WTC11 (cell line): ENCODE measurements at regions not wholly inside any gene's neighbourhood (a gene's known extent, or its start where the extent isn't known, plus 50 kb on each side); places are given as distances from the start of the nearest gene placed in this dataset.

Experiments
- ATAC-seq: fragments of 200-7000 bp; cut with Tn5 transposase; 2 replicates; pipeline ENCODE4 v1.10.0; 2021; ENCODE audit warnings: mild to moderate bottlenecking, moderate library complexity
- CTCF ChIA-PET: fragments of 300-600 bp; sonication (Branson Sonifier 250); formaldehyde crosslinking; loops from one replicate; lab custom pipeline; 2021; ENCODE audit warnings: antibody characterized with exemption; lab: Charles Lee
- POLR2A ChIA-PET: fragments of 350-600 bp; sonication (Branson Sonifier 250); formaldehyde crosslinking; loops from one replicate; lab custom pipeline; 2021; ENCODE audit warnings: antibody characterized with exemption; lab: Charles Lee
- DNase-seq: peaks from one replicate; pipeline ENCODE4 v3.0.0; 2021; ENCODE audit warnings: low spot score
- H3K27ac Mint-ChIP-seq: 2 replicates; pipeline ENCODE4 v1.8.0; 2021; ENCODE audit warnings: mixed read lengths
- H3K27me3 Mint-ChIP-seq: 2 replicates; pipeline ENCODE4 v1.8.0; 2021; ENCODE audit warnings: low read depth, mild to moderate bottlenecking, moderate library complexity, mixed read lengths
- H3K36me3 Mint-ChIP-seq: 2 replicates; pipeline ENCODE4 v1.8.0; 2021; ENCODE audit warnings: mixed read lengths
- H3K4me1 Mint-ChIP-seq: 2 replicates; pipeline ENCODE4 v1.8.0; 2022; ENCODE audit warnings: mixed read lengths
- H3K4me3 Mint-ChIP-seq: 2 replicates; pipeline ENCODE4 v1.8.0; 2021; ENCODE audit warnings: mild to moderate bottlenecking, moderate library complexity, mixed read lengths
- H3K9me3 Mint-ChIP-seq: 2 replicates; pipeline ENCODE4 v1.8.0; 2021; ENCODE audit warnings: mixed read lengths
- AFF4 ChIP-seq: sonication (generic); formaldehyde crosslinking; IDR thresholded peaks from 2 replicates; pipeline ENCODE4 v1.8.1; 2023; ENCODE audit warnings: mild to moderate bottlenecking, missing genetic modification reagents, borderline replicate concordance
- ARID4B ChIP-seq: sonication (generic); formaldehyde crosslinking; IDR thresholded peaks from 2 replicates; pipeline ENCODE4 v1.8.0; 2023; ENCODE audit warnings: missing genetic modification reagents, mild to moderate bottlenecking, borderline replicate concordance
- EMX1 ChIP-seq: fragments of 250-450 bp; sonication (Bioruptor Pico); IDR thresholded peaks from 2 replicates; pipeline ENCODE4 v1.8.0; 2021; ENCODE audit warnings: mild to moderate bottlenecking
- ERG ChIP-seq: fragments of 250-450 bp; sonication (Bioruptor Pico); IDR thresholded peaks from 2 replicates; pipeline ENCODE4 v1.8.0; 2021; ENCODE audit warnings: mild to moderate bottlenecking
- FOXJ3 ChIP-seq: sonication (generic); formaldehyde crosslinking; IDR thresholded peaks from 2 replicates; pipeline ENCODE4 v1.9.0; 2021; ENCODE audit warnings: missing genetic modification reagents, mild to moderate bottlenecking, borderline replicate concordance
- JAZF1 ChIP-seq: fragments of 250-450 bp; sonication (Bioruptor Pico); IDR thresholded peaks from 2 replicates; pipeline ENCODE4 v1.9.0; 2021; ENCODE audit warnings: moderate library complexity, mild to moderate bottlenecking, inconsistent platforms
- PRRX2 ChIP-seq: fragments of 250-450 bp; sonication (Bioruptor Pico); IDR thresholded peaks from 2 replicates; pipeline ENCODE4 v1.8.0; 2021; ENCODE audit warnings: mild to moderate bottlenecking
- TEAD1 ChIP-seq: sonication (generic); formaldehyde crosslinking; IDR thresholded peaks from 2 replicates; pipeline ENCODE4 v1.8.0; 2022; ENCODE audit warnings: mild to moderate bottlenecking, missing genetic modification reagents
- ZMAT4 ChIP-seq: fragments of 250-450 bp; sonication (Bioruptor Pico); IDR thresholded peaks from 2 replicates; pipeline ENCODE4 v1.9.0; 2021; ENCODE audit warnings: mild to moderate bottlenecking
- ZNF138 ChIP-seq: sonication (generic); formaldehyde crosslinking; conservative IDR thresholded peaks from 2 replicates; pipeline ENCODE4 v1.8.1; 2022; ENCODE audit warnings: mild to moderate bottlenecking, moderate library complexity, missing genetic modification reagents
- ZNF532 ChIP-seq: fragments of 250-450 bp; sonication (Bioruptor Pico); IDR thresholded peaks from 2 replicates; pipeline ENCODE4 v1.9.0; 2021; ENCODE audit warnings: mild to moderate bottlenecking, borderline replicate concordance
- ZSCAN18 ChIP-seq: fragments of 250-450 bp; sonication (Bioruptor Pico); IDR thresholded peaks from 2 replicates; pipeline ENCODE4 v2.1.2; 2022; ENCODE audit warnings: mild to moderate bottlenecking, moderate library complexity

GRCh38 chr5:38783011-38783561 is 62.7 kb upstream of the OSMR start:
- Mint-ChIP-seq H3K36me3 (peaks cover 13% of the 10 kb centered on the region), H3K9me3 (peaks cover 35% of the 10 kb centered on the region), H3K27me3 (0 out of 2 replicates have a peak, but pooled peaks cover 4% of the 10 kb centered on the region)
- CTCF ChIA-PET: interaction anchor here (1.0 to 1.5 kb wide), 3 partner anchors 27 to 362 kb away, joined by 3 to 6 read pairs (median 4); no protein-coding TSS in a partner anchor
- no peak for TF ChIP-seq ZSCAN18
- no peak for TF ChIP-seq ZNF532 (CRISPR knock-in tag)
- no peak for TF ChIP-seq FOXJ3 (CRISPR knock-in tag)
- TF ChIP-seq AFF4 (CRISPR knock-in tag): no peak
- no peak for TF ChIP-seq PRRX2 (CRISPR knock-in tag)
- no peak for TF ChIP-seq JAZF1 (CRISPR knock-in tag)
- no peak for TF ChIP-seq ARID4B (CRISPR knock-in tag)
- TF ChIP-seq, all 79 proteins: peak for 0
- no peak overlapping the region for H3K4me3 Mint-ChIP-seq
- DNase-seq (no peak), ATAC-seq (no peak)
- no peaks in the 10 kb centered on the region for H3K4me1 Mint-ChIP-seq
- no peak overlapping the region for H3K27ac Mint-ChIP-seq
- POLR2A ChIA-PET: no interaction called here

GRCh38 chr5:38789134-38789533 is 56.7 kb upstream of the OSMR start:
- peaks cover 13% of the 10 kb centered on the region for H3K36me3 Mint-ChIP-seq
- TF ChIP-seq EMX1 (CRISPR knock-in tag) (no peak), ZNF138 (CRISPR knock-in tag) (no peak), TEAD1 (CRISPR knock-in tag) (no peak), ZMAT4 (CRISPR knock-in tag) (no peak), ERG (CRISPR knock-in tag) (no peak)
- ChIA-PET CTCF (no interaction called here), POLR2A (no interaction called here)
- ATAC-seq (no peak), DNase-seq (no peak)
- H3K4me1 Mint-ChIP-seq: no peaks in the 10 kb centered on the region
- peaks cover 24% of the 10 kb centered on the region for H3K9me3 Mint-ChIP-seq
- H3K4me3 Mint-ChIP-seq: no peak overlapping the region
- H3K27me3 Mint-ChIP-seq: 0 out of 2 replicates have a peak, but pooled peaks cover 4% of the 10 kb centered on the region
- no peak overlapping the region for H3K27ac Mint-ChIP-seq
